Astrocyte of the spinal cord (primary cell): ENCODE measurements at regions not wholly inside any gene's neighbourhood (a gene's known extent, or its start where the extent isn't known, plus 50 kb on each side); places are given as distances from the start of the nearest gene placed in this dataset.
A peak's percentile ranks its signal among the peaks of the same experiment; 100 is the strongest.

Source experiments
- DNase-seq: peaks from one replicate; pipeline ENCODE4 v3.0.0; 2011; ENCODE audit warnings: low read depth, low spot score
- H3K4me3 ChIP-seq: 2 replicates; pipeline ENCODE4 v1.5.1; 2011; ENCODE audit warnings: low read depth, mild to moderate bottlenecking, low read length, moderate library complexity
- in situ Hi-C: cut with HindIII; loops from 2 replicates; pipeline ENCODE4 v1.10.0; 2017; ENCODE audit warnings: low sequenced_read_pairs
- TF ChIP-seq, protein P1 (sequence below): IDR thresholded peaks from 2 replicates; pipeline ENCODE4 v1.5.1; 2012; ENCODE audit warnings: low read depth, mild to moderate bottlenecking, low read length, inconsistent platforms

DNA sequence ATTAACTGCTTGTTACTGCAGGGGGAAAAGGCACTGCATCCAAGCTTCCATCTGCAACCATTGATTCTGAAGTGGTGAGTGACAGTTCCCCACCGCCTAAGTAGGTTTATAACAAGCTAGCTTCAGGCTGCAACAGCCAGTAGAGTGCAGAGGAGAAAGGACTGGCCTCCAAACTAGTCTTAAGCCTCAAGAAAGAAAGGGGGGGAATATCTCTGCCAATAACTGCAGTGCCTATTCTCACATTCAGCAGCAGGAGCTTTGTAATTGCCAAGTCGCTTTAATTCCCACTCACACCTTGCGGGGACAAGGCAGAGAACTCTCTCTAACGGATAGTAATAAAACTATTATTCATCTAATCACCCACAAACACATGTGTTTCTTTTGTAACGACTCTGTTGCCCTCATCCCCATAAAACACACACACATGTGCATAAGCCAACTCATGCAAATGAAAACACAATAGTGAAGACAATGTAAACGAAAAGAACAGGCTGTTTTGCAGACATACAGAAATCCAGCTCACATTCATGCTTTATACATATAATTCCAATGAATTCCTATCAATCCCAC is 1963.3 kb upstream of the PIK3C3 start:
- in situ Hi-C loops: no loop called here
- TF ChIP-seq, protein P1, sequence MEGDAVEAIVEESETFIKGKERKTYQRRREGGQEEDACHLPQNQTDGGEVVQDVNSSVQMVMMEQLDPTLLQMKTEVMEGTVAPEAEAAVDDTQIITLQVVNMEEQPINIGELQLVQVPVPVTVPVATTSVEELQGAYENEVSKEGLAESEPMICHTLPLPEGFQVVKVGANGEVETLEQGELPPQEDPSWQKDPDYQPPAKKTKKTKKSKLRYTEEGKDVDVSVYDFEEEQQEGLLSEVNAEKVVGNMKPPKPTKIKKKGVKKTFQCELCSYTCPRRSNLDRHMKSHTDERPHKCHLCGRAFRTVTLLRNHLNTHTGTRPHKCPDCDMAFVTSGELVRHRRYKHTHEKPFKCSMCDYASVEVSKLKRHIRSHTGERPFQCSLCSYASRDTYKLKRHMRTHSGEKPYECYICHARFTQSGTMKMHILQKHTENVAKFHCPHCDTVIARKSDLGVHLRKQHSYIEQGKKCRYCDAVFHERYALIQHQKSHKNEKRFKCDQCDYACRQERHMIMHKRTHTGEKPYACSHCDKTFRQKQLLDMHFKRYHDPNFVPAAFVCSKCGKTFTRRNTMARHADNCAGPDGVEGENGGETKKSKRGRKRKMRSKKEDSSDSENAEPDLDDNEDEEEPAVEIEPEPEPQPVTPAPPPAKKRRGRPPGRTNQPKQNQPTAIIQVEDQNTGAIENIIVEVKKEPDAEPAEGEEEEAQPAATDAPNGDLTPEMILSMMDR: no peak
- H3K4me3 ChIP-seq: no peak overlapping the region
- no peak for DNase-seq

DNA sequence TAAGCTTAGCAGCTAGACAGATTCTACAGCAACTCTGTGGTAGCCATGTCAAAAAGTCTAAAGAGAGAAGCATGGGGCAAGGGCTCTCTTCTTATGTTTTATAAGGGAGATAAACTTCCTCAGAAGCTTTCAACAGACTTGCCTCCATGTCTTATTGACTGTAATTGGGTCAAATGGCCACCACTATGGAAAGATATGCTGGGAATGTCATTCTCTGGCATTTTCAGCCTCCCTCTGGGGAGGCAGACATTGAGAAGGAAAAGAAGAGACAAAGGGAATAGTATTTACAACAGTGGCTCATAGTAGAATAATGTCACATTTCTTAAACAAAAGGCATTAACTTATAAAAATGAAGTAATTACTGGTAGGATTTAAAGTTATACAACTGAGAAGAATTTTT is 1964.5 kb upstream of the PIK3C3 start:
- DNase-seq: no peak

DNA sequence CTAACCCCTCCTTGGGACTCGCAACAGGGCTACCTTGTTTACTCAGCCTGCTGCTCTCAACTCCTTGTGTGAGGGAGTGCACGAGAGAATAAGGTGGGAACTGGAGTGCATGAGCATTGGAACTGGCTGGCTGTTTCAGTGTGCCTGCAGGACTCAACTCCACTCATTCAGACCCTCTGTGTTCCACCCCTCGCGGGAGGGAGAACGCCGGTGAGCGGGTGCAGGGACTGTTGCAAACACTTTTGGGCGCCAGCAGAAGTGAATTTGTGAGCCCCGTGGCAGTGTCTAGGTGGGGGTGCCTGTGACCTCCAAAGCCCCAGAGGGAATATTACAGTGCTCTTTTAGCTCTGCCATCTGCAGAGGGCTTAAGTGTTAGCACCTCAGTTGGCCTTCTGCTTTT is 1978.3 kb upstream of the PIK3C3 start:
- in situ Hi-C loops: no loop called here
- TF ChIP-seq, protein P1: no peak
- H3K4me3 ChIP-seq: no peak overlapping the region
- no peak for DNase-seq

More for the DNA sequence above, 1964.5 kb upstream of the PIK3C3 start:
- H3K4me3 ChIP-seq: no peak overlapping the region
- in situ Hi-C loops: no loop called here
- TF ChIP-seq, protein P1: no peak

DNA sequence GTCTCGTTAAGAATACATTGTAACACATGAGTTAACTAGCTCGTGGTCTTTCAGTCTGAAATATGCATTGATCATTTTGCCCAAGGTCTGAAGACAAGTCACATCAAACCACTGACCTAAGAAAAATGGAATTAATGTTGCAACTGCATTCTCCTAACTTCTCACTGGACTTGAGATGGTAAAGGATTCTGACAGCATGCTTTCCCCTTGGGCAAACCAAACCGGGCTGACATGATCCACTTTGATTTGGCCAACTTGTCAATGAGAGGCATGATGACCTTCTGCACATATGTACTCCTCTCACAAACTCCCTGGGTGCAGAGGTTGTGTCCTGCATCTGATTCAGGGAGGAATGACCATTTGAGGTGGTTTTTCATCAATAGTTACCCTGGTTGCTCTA is 1982.5 kb upstream of the PIK3C3 start:
- no peak overlapping the region for H3K4me3 ChIP-seq
- DNase-seq: no peak
- in situ Hi-C loops: no loop called here
- TF ChIP-seq, protein P1: no peak

DNA sequence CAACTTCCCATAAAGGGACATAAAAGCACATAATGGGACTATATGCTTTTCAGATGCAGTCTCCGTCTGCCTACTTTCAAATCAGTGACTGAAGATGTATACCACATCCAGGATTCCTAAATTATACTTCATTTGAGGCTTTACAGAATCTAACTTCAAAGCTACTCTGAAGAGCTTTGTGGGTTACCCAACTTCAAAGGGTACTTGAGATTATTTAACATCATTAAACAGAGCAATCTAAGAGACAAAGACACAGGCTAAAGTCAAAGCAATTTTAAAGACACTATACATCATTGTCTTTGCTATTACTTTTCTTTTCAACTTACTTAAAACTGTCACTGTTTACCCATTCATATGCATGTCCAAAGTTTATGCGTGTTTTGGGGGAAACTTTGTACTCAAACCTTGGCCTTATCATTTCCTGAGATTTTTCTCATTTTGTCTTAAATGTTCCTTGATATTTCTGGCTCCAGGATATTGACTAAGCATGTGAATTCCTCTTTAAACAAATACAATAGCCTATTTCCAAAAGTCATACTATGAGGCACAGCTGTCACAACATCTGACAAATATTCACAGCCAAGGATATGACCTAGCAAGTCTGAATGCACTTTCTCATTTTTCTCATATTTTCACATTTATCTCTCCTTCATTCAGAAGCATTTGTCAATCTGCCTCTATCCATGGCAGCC is 1985.1 kb upstream of the PIK3C3 start:
- peak; percentile 13 for DNase-seq
- H3K4me3 ChIP-seq: no peak overlapping the region
- in situ Hi-C loops: no loop called here
- TF ChIP-seq, protein P1: no peak

DNA sequence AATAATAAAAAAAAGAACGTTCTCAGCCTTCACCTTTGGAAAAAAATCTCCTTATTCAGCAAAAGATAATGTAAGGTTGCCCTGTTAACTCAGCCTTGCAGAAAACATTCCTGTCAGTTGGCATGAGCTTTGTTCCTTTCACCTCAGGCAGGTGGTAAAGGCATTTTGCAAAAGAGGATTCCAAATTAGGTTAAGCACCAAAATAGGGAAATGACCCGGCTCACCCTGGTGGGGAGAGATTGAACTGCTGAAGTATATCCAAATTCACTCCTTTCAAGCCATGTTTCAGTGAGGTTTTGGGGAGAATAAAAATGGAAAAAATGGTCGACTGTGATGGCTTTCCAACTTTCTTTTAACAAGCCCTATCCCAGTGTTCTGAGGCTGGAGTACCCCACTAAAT is 1988.8 kb upstream of the PIK3C3 start:
- in situ Hi-C loops: no loop called here
- no peak overlapping the region for H3K4me3 ChIP-seq
- no peak for DNase-seq
- TF ChIP-seq, protein P1: peak; percentile 32
